CD4-positive, alpha-beta memory T cell (primary cell): ENCODE measurements at regions not wholly inside any gene's neighbourhood (a gene's known extent, or its start where the extent isn't known, plus 50 kb on each side); places are given as distances from the start of the nearest gene placed in this dataset.

Experiments
- CTCF ChIA-PET: fragments of 350-600 bp; sonication (Branson Sonifier 250); formaldehyde crosslinking; loops from one replicate; lab custom pipeline; 2021; ENCODE audit warnings: inconsistent platforms; ENCODE audit not compliant: partially characterized antibody; lab: Charles Lee
- POLR2A ChIA-PET: fragments of 350-600 bp; sonication (Branson Sonifier 250); formaldehyde crosslinking; loops from one replicate; lab custom pipeline; 2021; ENCODE audit not compliant: partially characterized antibody; lab: Charles Lee
- DNase-seq, 5 donors: peaks; one replicate each; pipeline versions ENCODE4 v3.0.0 to v3.0.0-alpha.2; 2020 to 2022; ENCODE audit warnings: mixed read lengths in 1 of 5
- H3K27ac ChIP-seq: one replicate; pipeline ENCODE4 v1.7.0; 2013; ENCODE audit warnings: low read depth, low read length
- H3K27me3 ChIP-seq: 2 replicates; pipeline ENCODE4 v1.7.0; 2013; ENCODE audit warnings: mild to moderate bottlenecking, low read length, moderate library complexity; ENCODE audit not compliant: insufficient read depth
- H3K36me3 ChIP-seq: 2 replicates; pipeline ENCODE4 v1.7.0; 2013; ENCODE audit warnings: mild to moderate bottlenecking, low read length, moderate library complexity; ENCODE audit not compliant: insufficient read depth
- H3K4me1 ChIP-seq: 2 replicates; pipeline ENCODE4 v1.7.0; 2013; ENCODE audit warnings: mild to moderate bottlenecking, low read length, moderate library complexity; ENCODE audit not compliant: insufficient read depth
- H3K4me3 ChIP-seq, 2 donors: one replicate each; pipeline ENCODE4 v1.7.0; 2013; ENCODE audit warnings: low read length in 2 of 2, mild to moderate bottlenecking in 1 of 2
- H3K9me3 ChIP-seq, 2 donors: one replicate each; pipeline ENCODE4 v1.7.0; 2013; ENCODE audit warnings: low read length in 2 of 2, control low read depth in 1 of 2; ENCODE audit not compliant: control insufficient read depth in 1 of 2
- H3K27ac Mint-ChIP-seq, 7 donors: one replicate each; pipeline ENCODE4 v1.8.0; 2020 to 2021; ENCODE audit warnings: mixed read lengths in 7 of 7, mild to moderate bottlenecking in 6 of 7, inconsistent platforms in 3 of 7, moderate library complexity in 3 of 7
- H3K27me3 Mint-ChIP-seq, 2 donors: one replicate each; pipeline ENCODE4 v1.8.0; 2020 to 2021; ENCODE audit warnings: mixed read lengths in 2 of 2
- H3K36me3 Mint-ChIP-seq, 2 donors: one replicate each; pipeline ENCODE4 v1.8.0; 2020 to 2021; ENCODE audit warnings: mixed read lengths in 2 of 2, inconsistent platforms in 1 of 2, mild to moderate bottlenecking in 1 of 2
- H3K4me1 Mint-ChIP-seq, 4 donors: one replicate each; pipeline ENCODE4 v1.8.0; 2020 to 2021; ENCODE audit warnings: mixed read lengths in 4 of 4, mild to moderate bottlenecking in 1 of 4
- H3K4me3 Mint-ChIP-seq, 8 donors: one replicate each; pipeline ENCODE4 v1.8.0; 2020 to 2021; ENCODE audit warnings: mixed read lengths in 8 of 8, mild to moderate bottlenecking in 7 of 8, moderate library complexity in 6 of 8, inconsistent platforms in 3 of 8
- H3K9me3 Mint-ChIP-seq, 8 donors: one replicate each; pipeline ENCODE4 v1.8.0; 2020 to 2021; ENCODE audit warnings: mixed read lengths in 8 of 8, mild to moderate bottlenecking in 5 of 8, inconsistent platforms in 3 of 8, moderate library complexity in 1 of 8
- intact Hi-C: fragments of 100-400 bp; cut with micrococcal nuclease; formaldehyde crosslinking; loops from one replicate; pipeline ENCODE4 v1.15.1; 2023

- peak overlapping the region in 1 of 7 donors; percentile 84 for H3K27ac Mint-ChIP-seq
- no peaks in the 10 kb centered on the region for H3K9me3 ChIP-seq
- H3K4me1 ChIP-seq, result no peaks in the 10 kb centered on the region
- intact Hi-C loops, result no loop called here
- H3K4me3 Mint-ChIP-seq, result peak overlapping the region in 1 of 8 donors; percentile 62
- DNase-seq, result no peak
- ChIA-PET CTCF (no interaction called here), POLR2A (no interaction called here)
- H3K36me3 ChIP-seq, result no peaks in the 10 kb centered on the region
- peaks cover 0 to 6% (median 3%) of the 10 kb centered on the region in 8 donors for H3K9me3 Mint-ChIP-seq
- H3K27ac ChIP-seq, result no peak overlapping the region
- no peaks in the 10 kb centered on the region for H3K27me3 Mint-ChIP-seq
- H3K27me3 ChIP-seq, result no peaks in the 10 kb centered on the region
- H3K4me1 Mint-ChIP-seq, result peaks cover 0 to 11% (median 3%) of the 10 kb centered on the region in 4 donors
- no peak overlapping the region for H3K4me3 ChIP-seq
- H3K36me3 Mint-ChIP-seq, result no peaks in the 10 kb centered on the region
Observed at GRCh38 chr17:53570731-53571130, 252.0 kb upstream of the KIF2B start.

GRCh38 chr17:53560953-53561352 lies 261.8 kb upstream of the KIF2B start:
- POLR2A ChIA-PET, result no interaction called here
- Histone ChIP-seq H3K9me3 (no peaks in the 10 kb centered on the region), H3K4me3 (no peak overlapping the region), H3K4me1 (no peaks in the 10 kb centered on the region), H3K27me3 (no peaks in the 10 kb centered on the region), H3K36me3 (no peaks in the 10 kb centered on the region), H3K27ac (no peak overlapping the region)
- no peak for DNase-seq
- H3K4me3 Mint-ChIP-seq, result no peak overlapping the region
- H3K36me3 Mint-ChIP-seq, result no peaks in the 10 kb centered on the region
- intact Hi-C loops, result no loop called here
- peaks cover 0 to 11% (median 5%) of the 10 kb centered on the region in 8 donors for H3K9me3 Mint-ChIP-seq
- H3K27me3 Mint-ChIP-seq, result no peaks in the 10 kb centered on the region
- no peak overlapping the region for H3K27ac Mint-ChIP-seq
- no peaks in the 10 kb centered on the region for H3K4me1 Mint-ChIP-seq
- CTCF ChIA-PET, result no interaction called here

- ChIA-PET CTCF (no interaction called here), POLR2A (no interaction called here)
- Histone ChIP-seq H3K36me3 (no peaks in the 10 kb centered on the region), H3K27ac (no peak overlapping the region), H3K4me1 (no peaks in the 10 kb centered on the region), H3K4me3 (no peak overlapping the region), H3K27me3 (no peaks in the 10 kb centered on the region), H3K9me3 (no peaks in the 10 kb centered on the region)
- H3K36me3 Mint-ChIP-seq, result no peaks in the 10 kb centered on the region
- DNase-seq, result no peak
- H3K4me1 Mint-ChIP-seq, result no peaks in the 10 kb centered on the region
- H3K27ac Mint-ChIP-seq, result no peak overlapping the region
- H3K9me3 Mint-ChIP-seq, result peaks cover 0 to 18% (median 7%) of the 10 kb centered on the region in 8 donors
- no peaks in the 10 kb centered on the region for H3K27me3 Mint-ChIP-seq
- intact Hi-C loops, result no loop called here
- no peak overlapping the region for H3K4me3 Mint-ChIP-seq
Observed at GRCh38 chr17:53548252-53548651, 274.5 kb upstream of the KIF2B start.

- Histone ChIP-seq H3K27ac (no peak overlapping the region), H3K4me1 (no peaks in the 10 kb centered on the region), H3K36me3 (no peaks in the 10 kb centered on the region), H3K27me3 (no peaks in the 10 kb centered on the region), H3K9me3 (no peaks in the 10 kb centered on the region), H3K4me3 (no peak overlapping the region)
- ChIA-PET POLR2A (no interaction called here), CTCF (no interaction called here)
- Mint-ChIP-seq H3K4me1 (no peaks in the 10 kb centered on the region), H3K36me3 (no peaks in the 10 kb centered on the region), H3K9me3 (peaks cover 0 to 9% (median 5%) of the 10 kb centered on the region in 8 donors), H3K4me3 (no peak overlapping the region), H3K27ac (no peak overlapping the region), H3K27me3 (no peaks in the 10 kb centered on the region)
- no peak for DNase-seq
- intact Hi-C loops, result no loop called here
Observed at GRCh38 chr17:53543472-53543871, 279.3 kb upstream of the KIF2B start.

GRCh38 chr17:53538129-53538617 lies 284.6 kb upstream of the KIF2B start:
- Mint-ChIP-seq H3K9me3 (peaks cover 0 to 6% (median 2%) of the 10 kb centered on the region in 8 donors), H3K36me3 (no peaks in the 10 kb centered on the region), H3K27ac (no peak overlapping the region), H3K4me1 (no peaks in the 10 kb centered on the region), H3K4me3 (no peak overlapping the region), H3K27me3 (no peaks in the 10 kb centered on the region)
- Histone ChIP-seq H3K27me3 (no peaks in the 10 kb centered on the region), H3K36me3 (no peaks in the 10 kb centered on the region), H3K9me3 (no peaks in the 10 kb centered on the region), H3K4me3 (no peak overlapping the region), H3K27ac (no peak overlapping the region), H3K4me1 (no peaks in the 10 kb centered on the region)
- POLR2A ChIA-PET, result no interaction called here
- intact Hi-C loops, result no loop called here
- DNase-seq, result no peak
- CTCF ChIA-PET, result no interaction called here

GRCh38 chr17:53527473-53527872 lies 295.3 kb upstream of the KIF2B start:
- Mint-ChIP-seq H3K27ac (no peak overlapping the region), H3K36me3 (no peaks in the 10 kb centered on the region), H3K27me3 (no peaks in the 10 kb centered on the region), H3K9me3 (peaks cover 0 to 21% (median 7%) of the 10 kb centered on the region in 8 donors), H3K4me3 (no peak overlapping the region), H3K4me1 (no peaks in the 10 kb centered on the region)
- intact Hi-C loops, result no loop called here
- no peaks in the 10 kb centered on the region for H3K27me3 ChIP-seq
- no peaks in the 10 kb centered on the region for H3K4me1 ChIP-seq
- no peak overlapping the region for H3K4me3 ChIP-seq
- H3K9me3 ChIP-seq, result no peaks in the 10 kb centered on the region
- no peak overlapping the region for H3K27ac ChIP-seq
- no peak for DNase-seq
- no peaks in the 10 kb centered on the region for H3K36me3 ChIP-seq
- POLR2A ChIA-PET, result no interaction called here
- CTCF ChIA-PET, result no interaction called here

GRCh38 chr17:53525590-53525989 lies 297.1 kb upstream of the KIF2B start:
- Histone ChIP-seq H3K27me3 (no peaks in the 10 kb centered on the region), H3K4me1 (no peaks in the 10 kb centered on the region), H3K36me3 (no peaks in the 10 kb centered on the region), H3K27ac (no peak overlapping the region), H3K9me3 (no peaks in the 10 kb centered on the region), H3K4me3 (no peak overlapping the region)
- no peaks in the 10 kb centered on the region for H3K27me3 Mint-ChIP-seq
- H3K9me3 Mint-ChIP-seq, result peaks cover 0 to 21% (median 7%) of the 10 kb centered on the region in 8 donors
- DNase-seq, result no peak
- intact Hi-C loops, result no loop called here
- CTCF ChIA-PET, result no interaction called here
- POLR2A ChIA-PET, result no interaction called here
- no peak overlapping the region for H3K27ac Mint-ChIP-seq
- no peaks in the 10 kb centered on the region for H3K36me3 Mint-ChIP-seq
- H3K4me3 Mint-ChIP-seq, result no peak overlapping the region
- H3K4me1 Mint-ChIP-seq, result no peaks in the 10 kb centered on the region

- Histone ChIP-seq H3K9me3 (no peaks in the 10 kb centered on the region), H3K27ac (no peak overlapping the region), H3K4me3 (no peak overlapping the region), H3K27me3 (no peaks in the 10 kb centered on the region), H3K36me3 (no peaks in the 10 kb centered on the region), H3K4me1 (no peaks in the 10 kb centered on the region)
- no peaks in the 10 kb centered on the region for H3K4me1 Mint-ChIP-seq
- peaks cover 0 to 16% (median 4%) of the 10 kb centered on the region in 8 donors for H3K9me3 Mint-ChIP-seq
- ChIA-PET CTCF (no interaction called here), POLR2A (no interaction called here)
- H3K4me3 Mint-ChIP-seq, result no peak overlapping the region
- intact Hi-C loops, result no loop called here
- no peak overlapping the region for H3K27ac Mint-ChIP-seq
- no peaks in the 10 kb centered on the region for H3K36me3 Mint-ChIP-seq
- no peaks in the 10 kb centered on the region for H3K27me3 Mint-ChIP-seq
- no peak for DNase-seq
Observed at GRCh38 chr17:53516636-53517035, 306.1 kb upstream of the KIF2B start.
